ENCODE measurements at regions not wholly inside any gene's neighbourhood (a gene's known extent, or its start where the extent isn't known, plus 50 kb on each side); places are given as distances from the start of the nearest gene placed in this dataset. TPM values are rescaled to one million over a fixed set of nuclear protein-coding genes. Genes with fewer than 3 reads are reported as not detected.

Small RNA genes lying in the stretch of these regions (microRNA-seq; reads per million reads assigned to microRNA genes)
- not detected for gene MIR4268

Small RNA genes lying in the stretch of these regions (small RNA-seq; reads per million reads assigned to genes)
- gene AC011233.1 (ENCODE audit: insufficient read depth in 2 of 3, insufficient read length in 3 of 3, low read depth in 2 of 3, low replicate concordance in 1 of 3) (0 reads per million in 3 experiments), gene MIR4268 (ENCODE audit: insufficient read depth in 2 of 3, insufficient read length in 3 of 3, low read depth in 2 of 3, low replicate concordance in 1 of 3) (0 reads per million in 3 experiments)
